Ascending aorta (tissue), 2 donors: ENCODE measurements at regions not wholly inside any gene's neighbourhood (a gene's known extent, or its start where the extent isn't known, plus 50 kb on each side); places are given as distances from the start of the nearest gene placed in this dataset.

ENCODE experiments used
- DNase-seq, 2 donors: peaks; one replicate each; pipeline ENCODE4 v3.0.0-alpha.2; 2019; ENCODE audit warnings: low spot score in 2 of 2
- H3K27ac ChIP-seq, 2 donors: fragments of 200-600 bp; sonication (generic); one replicate each; pipeline ENCODE4 v1.5.1; 2016 to 2017; ENCODE audit warnings: mild to moderate bottlenecking in 1 of 2
- H3K27me3 ChIP-seq: fragments of 200-600 bp; sonication (generic); one replicate; pipeline ENCODE4 v1.5.1; 2017
- H3K36me3 ChIP-seq, 2 donors: fragments of 200-600 bp; sonication (generic); one replicate each; pipeline ENCODE4 v1.5.1; 2016
- H3K4me1 ChIP-seq, 2 donors: fragments of 200-600 bp; sonication (generic); one replicate each; pipeline ENCODE4 v1.5.1; 2016 to 2017; ENCODE audit warnings: mild to moderate bottlenecking in 1 of 2
- H3K4me3 ChIP-seq, 2 donors: fragments of 200-600 bp; sonication (generic); one replicate each; pipeline ENCODE4 v1.5.1; 2016 to 2017; ENCODE audit warnings: mild to moderate bottlenecking in 1 of 2
- H3K9me3 ChIP-seq, 2 donors: fragments of 200-600 bp; sonication (generic); one replicate each; pipeline ENCODE4 v1.5.1; 2016
- CTCF ChIP-seq, 3 experiments: fragments of 200-600 bp in 2 of 3; fragments of 450-650 bp in 1 of 3; sonication (generic) in 2 of 3; IDR thresholded peaks; one replicate each; pipeline ENCODE4 v1.5.1; 2016 to 2019; ENCODE audit warnings: antibody characterized with exemption in 3 of 3, mild to moderate bottlenecking in 1 of 3, moderate library complexity in 1 of 3
- intact Hi-C: fragments of 100-400 bp; cut with DNase I; formaldehyde crosslinking; loops from one replicate; pipeline ENCODE4 v1.15.1; 2023

GRCh38 chr7:136183981-136184380 lies 206.8 kb upstream of the MTPN start:
- no peak overlapping the region for H3K27ac ChIP-seq
- intact Hi-C loops = no loop called here

GRCh38 chr7:136180984-136181383 lies 203.8 kb upstream of the MTPN start:
- Histone ChIP-seq H3K4me3 (no peak overlapping the region), H3K36me3 (no peaks in the 10 kb centered on the region), H3K9me3 (no peaks in the 10 kb centered on the region), H3K4me1 (no peaks in the 10 kb centered on the region), H3K27me3 (no peaks in the 10 kb centered on the region), H3K27ac (no peak overlapping the region)
- DNase-seq = no peak
- no peak for TF ChIP-seq CTCF (IDR thresholded peaks at IDR 0.05)
- intact Hi-C loops = no loop called here

More at GRCh38 chr7:136183981-136184380, 206.8 kb upstream of the MTPN start:
- H3K4me1 ChIP-seq = no peaks in the 10 kb centered on the region
- TF ChIP-seq CTCF (IDR thresholded peaks at IDR 0.05) = no peak
- H3K27me3 ChIP-seq = no peaks in the 10 kb centered on the region
- no peaks in the 10 kb centered on the region for H3K36me3 ChIP-seq
- H3K9me3 ChIP-seq = no peaks in the 10 kb centered on the region
- DNase-seq = no peak
- no peak overlapping the region for H3K4me3 ChIP-seq

GRCh38 chr7:136179851-136180721 lies 202.9 kb upstream of the MTPN start:
- no peaks in the 10 kb centered on the region for H3K9me3 ChIP-seq
- no peak for TF ChIP-seq CTCF (IDR thresholded peaks at IDR 0.05)
- intact Hi-C loops = no loop called here
- H3K4me1 ChIP-seq = no peaks in the 10 kb centered on the region
- DNase-seq = no peak
- no peaks in the 10 kb centered on the region for H3K27me3 ChIP-seq
- H3K36me3 ChIP-seq = no peaks in the 10 kb centered on the region
- H3K4me3 ChIP-seq = no peak overlapping the region
- no peak overlapping the region for H3K27ac ChIP-seq

- TF ChIP-seq CTCF (IDR thresholded peaks at IDR 0.05) = no peak
- Histone ChIP-seq H3K27ac (no peak overlapping the region), H3K4me3 (no peak overlapping the region), H3K9me3 (no peaks in the 10 kb centered on the region), H3K36me3 (no peaks in the 10 kb centered on the region), H3K4me1 (no peaks in the 10 kb centered on the region), H3K27me3 (no peaks in the 10 kb centered on the region)
- intact Hi-C loops = no loop called here
- no peak for DNase-seq
These were observed 202.0 kb upstream of the MTPN start for GRCh38 chr7:136179154-136179553.

- intact Hi-C loops = no loop called here
- no peak for TF ChIP-seq CTCF (IDR thresholded peaks at IDR 0.05)
- Histone ChIP-seq H3K27me3 (no peaks in the 10 kb centered on the region), H3K4me1 (no peaks in the 10 kb centered on the region), H3K4me3 (no peak overlapping the region), H3K9me3 (no peaks in the 10 kb centered on the region), H3K36me3 (no peaks in the 10 kb centered on the region), H3K27ac (no peak overlapping the region)
- no peak for DNase-seq
These were observed 197.4 kb upstream of the MTPN start for GRCh38 chr7:136174477-136175125.
